ENCODE measurements at regions not wholly inside any gene's neighbourhood (a gene's known extent, or its start where the extent isn't known, plus 50 kb on each side); places are given as distances from the start of the nearest gene placed in this dataset.
"Not testable (repeated sequence)": the region's sequence is repeated elsewhere in the genome, so short reads cannot be mapped to it uniquely, and the experiment has no call there.

- Histone ChIP-seq H3K36me3 (ENCODE audit: insufficient read depth, low read depth, low read length) (no peaks in the 10 kb centered on the region), H3K27ac (ENCODE audit: low read length) (no peak overlapping the region), H3K9me3 (ENCODE audit: insufficient read depth, low read depth, low read length) (no peaks in the 10 kb centered on the region), H3K9ac (ENCODE audit: low read depth, low read length) (no peak overlapping the region), H3K4me1 (ENCODE audit: insufficient read depth, low read length) (peaks cover 6% of the 10 kb centered on the region; the same call in 1 of the 2 replicates), H3K27me3 (ENCODE audit: insufficient read depth, low read length) (no peaks in the 10 kb centered on the region; the same call in 1 of the 2 replicates), H3K4me3 (ENCODE audit: low read length) (no peak overlapping the region)
Measured at GRCh38 chr16:87047221-87048037, 269.8 kb downstream of the C16orf95 start.

DNA sequence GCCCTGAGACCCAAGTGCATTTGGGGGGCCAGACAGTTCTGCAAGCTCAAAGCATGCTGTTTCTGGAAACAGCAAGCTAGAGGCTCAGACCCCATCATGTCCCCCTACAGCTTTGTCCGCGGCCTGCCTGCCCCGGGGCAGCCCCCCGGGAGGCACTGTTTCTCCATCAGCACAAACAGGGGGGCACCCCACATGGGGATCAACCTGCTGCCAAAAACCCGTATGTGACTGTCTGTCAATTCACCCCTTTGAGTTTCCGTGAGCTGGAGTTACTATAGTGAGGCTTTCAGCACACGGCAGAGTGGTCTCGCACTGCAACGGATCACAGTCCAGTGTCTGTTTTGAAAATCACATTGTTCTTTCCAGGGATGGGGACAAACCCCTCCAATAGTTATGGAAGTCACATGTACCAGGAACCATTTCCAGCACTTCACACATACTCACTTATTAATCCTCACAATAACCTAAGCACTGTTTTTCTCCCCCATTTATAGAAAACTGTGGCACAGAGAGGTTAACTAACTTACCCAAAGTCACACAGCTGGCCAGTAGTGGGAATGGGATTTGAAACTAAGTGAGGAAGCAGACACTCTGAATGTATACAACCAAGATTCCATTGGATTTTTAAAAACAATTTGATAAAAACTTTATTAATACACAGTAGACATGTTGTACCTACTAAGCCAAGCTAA lies 269.0 kb downstream of the C16orf95 start:
- no peaks in the 10 kb centered on the region for H3K9me3 ChIP-seq (ENCODE audit: insufficient read depth, low read depth, low read length)
- H3K27me3 ChIP-seq (ENCODE audit: insufficient read depth, low read length), result no peaks in the 10 kb centered on the region; the same call in 1 of the 2 replicates
- H3K27ac ChIP-seq (ENCODE audit: low read length), result no peak overlapping the region
- H3K4me3 ChIP-seq (ENCODE audit: low read length), result no peak overlapping the region
- H3K4me1 ChIP-seq (ENCODE audit: insufficient read depth, low read length), result peaks cover 6% of the 10 kb centered on the region; the same call in 1 of the 2 replicates
- no peaks in the 10 kb centered on the region for H3K36me3 ChIP-seq (ENCODE audit: insufficient read depth, low read depth, low read length)
- no peak overlapping the region for H3K9ac ChIP-seq (ENCODE audit: low read depth, low read length)

GRCh38 chr16:87048730-87049115 lies 268.5 kb downstream of the C16orf95 start:
- no peak overlapping the region for H3K9ac ChIP-seq (ENCODE audit: low read depth, low read length)
- no peak overlapping the region for H3K4me3 ChIP-seq (ENCODE audit: low read length)
- H3K36me3 ChIP-seq (ENCODE audit: insufficient read depth, low read depth, low read length), result no peaks in the 10 kb centered on the region
- no peaks in the 10 kb centered on the region for H3K9me3 ChIP-seq (ENCODE audit: insufficient read depth, low read depth, low read length)
- no peak overlapping the region for H3K27ac ChIP-seq (ENCODE audit: low read length)
- peaks cover 3% of the 10 kb centered on the region; the same call in 1 of the 2 replicates for H3K27me3 ChIP-seq (ENCODE audit: insufficient read depth, low read length)
- peaks cover 6% of the 10 kb centered on the region; the same call in 1 of the 2 replicates for H3K4me1 ChIP-seq (ENCODE audit: insufficient read depth, low read length)

DNA sequence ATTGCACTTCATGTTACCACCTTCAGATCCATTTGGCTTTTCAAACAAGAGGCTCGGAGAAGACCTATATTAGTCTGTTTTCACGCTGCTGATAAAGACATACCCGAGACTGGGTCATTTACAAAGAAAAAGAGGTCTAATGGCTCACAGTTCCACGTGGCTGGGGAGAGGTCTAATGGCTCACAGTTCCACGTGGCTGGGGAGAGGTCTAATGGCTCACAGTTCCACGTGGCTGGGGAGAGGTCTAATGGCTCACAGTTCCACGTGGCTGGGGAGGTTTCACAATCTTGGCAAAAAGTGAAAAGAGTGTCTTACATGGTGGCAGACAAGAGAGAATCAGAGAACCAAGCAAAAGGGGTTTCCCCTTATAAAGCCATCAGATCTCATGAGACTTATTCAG lies 268.0 kb downstream of the C16orf95 start:
- H3K4me1 ChIP-seq (ENCODE audit: insufficient read depth, low read length), result not testable (repeated sequence)

DNA sequence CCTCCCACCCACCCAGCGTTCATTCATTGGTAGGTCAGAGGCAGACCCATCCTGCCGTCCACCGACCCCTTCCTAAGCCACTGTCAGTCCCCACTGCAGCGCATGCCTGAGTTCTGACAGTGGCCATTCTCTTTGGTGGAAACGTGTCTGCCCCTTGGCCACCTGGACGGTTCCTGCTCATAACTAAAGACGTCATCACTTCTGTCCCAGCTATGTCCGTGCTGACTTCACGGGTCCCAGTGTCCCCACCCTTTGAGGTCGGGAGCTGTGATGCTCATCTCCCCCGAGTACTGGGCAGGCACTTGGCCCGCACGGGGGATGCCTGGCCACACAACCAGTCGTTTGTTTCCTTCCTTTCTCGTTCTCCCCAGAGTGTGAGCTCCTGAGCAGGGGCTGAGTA lies 267.1 kb downstream of the C16orf95 start:
- peaks cover 7% of the 10 kb centered on the region; the same call in 1 of the 2 replicates for H3K27me3 ChIP-seq (ENCODE audit: insufficient read depth, low read length)
- H3K9me3 ChIP-seq (ENCODE audit: insufficient read depth, low read depth, low read length), result peaks cover 10% of the 10 kb centered on the region
- H3K27ac ChIP-seq (ENCODE audit: low read length), result no peak overlapping the region
- H3K9ac ChIP-seq (ENCODE audit: low read depth, low read length), result no peak overlapping the region
- H3K4me3 ChIP-seq (ENCODE audit: low read length), result no peak overlapping the region
- peaks cover 6% of the 10 kb centered on the region; the same call in 1 of the 2 replicates for H3K4me1 ChIP-seq (ENCODE audit: insufficient read depth, low read length)
- H3K36me3 ChIP-seq (ENCODE audit: insufficient read depth, low read depth, low read length), result no peaks in the 10 kb centered on the region

More for the DNA sequence above, 268.0 kb downstream of the C16orf95 start:
- H3K9me3 ChIP-seq (ENCODE audit: insufficient read depth, low read depth, low read length); H3K27me3 ChIP-seq (ENCODE audit: insufficient read depth, low read length); H3K27ac ChIP-seq (ENCODE audit: low read length); H3K4me3 ChIP-seq (ENCODE audit: low read length); H3K9ac ChIP-seq (ENCODE audit: low read depth, low read length); H3K36me3 ChIP-seq (ENCODE audit: insufficient read depth, low read depth, low read length): not testable (repeated sequence)

DNA sequence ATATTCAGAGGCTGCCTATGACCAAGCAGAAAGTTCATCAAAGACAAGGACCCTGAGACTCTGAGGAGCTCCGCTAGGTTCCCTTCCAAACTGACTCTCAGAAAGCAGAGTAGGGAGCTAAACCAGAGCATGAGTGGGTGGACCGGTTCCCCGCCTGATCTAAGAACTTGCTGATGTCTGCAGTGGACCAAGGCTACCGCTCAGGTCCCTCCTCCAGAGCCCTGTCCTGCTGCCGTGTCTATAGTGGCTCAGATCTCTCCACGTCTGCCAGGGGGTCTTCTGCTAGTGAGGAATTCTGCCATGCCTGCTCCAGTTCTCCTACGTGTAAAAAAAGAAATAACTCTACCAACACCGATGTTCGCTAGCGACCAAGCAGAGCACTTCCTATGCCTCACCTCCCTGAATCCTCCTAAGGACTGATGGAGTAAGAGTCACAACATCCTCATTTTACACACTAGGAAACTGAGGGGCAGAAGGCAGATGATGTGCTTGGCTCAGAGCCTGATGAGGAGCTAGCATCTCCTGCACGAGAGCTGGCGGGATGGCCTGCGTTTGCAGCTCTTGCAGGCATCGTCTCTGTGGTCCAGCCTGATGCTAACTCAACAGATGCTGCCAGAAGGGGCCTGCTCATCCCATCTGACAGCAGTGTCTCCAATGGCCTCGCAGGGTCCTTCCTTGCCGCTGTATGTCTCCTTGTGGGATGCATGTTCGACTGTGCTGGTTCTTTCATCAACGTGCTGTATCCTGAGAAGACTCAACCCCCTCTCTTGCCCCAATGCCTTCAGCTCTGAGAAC lies 265.5 kb downstream of the C16orf95 start:
- Histone ChIP-seq H3K9ac (ENCODE audit: low read depth, low read length) (no peak overlapping the region), H3K9me3 (ENCODE audit: insufficient read depth, low read depth, low read length) (peaks cover 10% of the 10 kb centered on the region), H3K4me3 (ENCODE audit: low read length) (no peak overlapping the region), H3K27ac (ENCODE audit: low read length) (no peak overlapping the region), H3K4me1 (ENCODE audit: insufficient read depth, low read length) (peaks cover 6% of the 10 kb centered on the region; the same call in 1 of the 2 replicates), H3K36me3 (ENCODE audit: insufficient read depth, low read depth, low read length) (no peaks in the 10 kb centered on the region), H3K27me3 (ENCODE audit: insufficient read depth, low read length) (peaks cover 7% of the 10 kb centered on the region; the same call in 1 of the 2 replicates)

DNA sequence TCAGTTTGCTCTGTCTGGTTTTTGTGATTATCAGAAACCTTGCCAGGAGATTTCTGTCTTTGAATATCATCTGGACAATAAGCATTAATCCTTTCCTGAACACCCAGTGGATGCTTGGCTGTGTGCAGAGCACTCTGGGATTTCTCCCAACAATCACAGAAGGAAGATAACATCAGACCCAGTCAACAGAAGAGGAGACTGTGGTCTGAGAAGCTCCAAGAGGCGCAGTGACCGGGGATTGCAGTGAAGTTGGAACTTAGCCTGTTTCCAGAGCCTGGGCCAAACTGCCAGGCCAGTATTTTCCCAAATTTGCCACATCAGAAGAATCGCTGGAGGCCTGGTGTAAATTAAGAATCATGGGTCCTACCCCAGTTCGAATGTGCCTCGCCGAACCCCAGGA lies 264.7 kb downstream of the C16orf95 start:
- Histone ChIP-seq H3K36me3 (ENCODE audit: insufficient read depth, low read depth, low read length) (no peaks in the 10 kb centered on the region), H3K27me3 (ENCODE audit: insufficient read depth, low read length) (peaks cover 7% of the 10 kb centered on the region; the same call in 1 of the 2 replicates), H3K9me3 (ENCODE audit: insufficient read depth, low read depth, low read length) (peaks cover 10% of the 10 kb centered on the region), H3K4me1 (ENCODE audit: insufficient read depth, low read length) (peaks cover under 1% of the 10 kb centered on the region; the same call in 1 of the 2 replicates), H3K4me3 (ENCODE audit: low read length) (no peak overlapping the region; the same call in 1 of the 2 replicates), H3K27ac (ENCODE audit: low read length) (no peak overlapping the region), H3K9ac (ENCODE audit: low read depth, low read length) (no peak overlapping the region)

- peaks cover 7% of the 10 kb centered on the region; the same call in 1 of the 2 replicates for H3K27me3 ChIP-seq (ENCODE audit: insufficient read depth, low read length)
- peak overlapping the region; percentile 56; the same call in 1 of the 2 replicates for H3K4me3 ChIP-seq (ENCODE audit: low read length)
- no peaks in the 10 kb centered on the region for H3K4me1 ChIP-seq (ENCODE audit: insufficient read depth, low read length)
- peak overlapping the region; percentile 59; the same call in 1 of the 2 replicates for H3K9ac ChIP-seq (ENCODE audit: low read depth, low read length)
- peaks cover 10% of the 10 kb centered on the region for H3K9me3 ChIP-seq (ENCODE audit: insufficient read depth, low read depth, low read length)
- H3K27ac ChIP-seq (ENCODE audit: low read length), result no peak overlapping the region
- H3K36me3 ChIP-seq (ENCODE audit: insufficient read depth, low read depth, low read length), result no peaks in the 10 kb centered on the region
Measured at GRCh38 chr16:87053016-87053982, 263.9 kb downstream of the C16orf95 start.

GRCh38 chr16:87054154-87054553 lies 263.0 kb downstream of the C16orf95 start:
- H3K4me3 ChIP-seq (ENCODE audit: low read length), result no peak overlapping the region
- peaks cover 10% of the 10 kb centered on the region for H3K9me3 ChIP-seq (ENCODE audit: insufficient read depth, low read depth, low read length)
- no peak overlapping the region for H3K9ac ChIP-seq (ENCODE audit: low read depth, low read length)
- no peaks in the 10 kb centered on the region for H3K4me1 ChIP-seq (ENCODE audit: insufficient read depth, low read length)
- no peak overlapping the region for H3K27ac ChIP-seq (ENCODE audit: low read length)
- H3K27me3 ChIP-seq (ENCODE audit: insufficient read depth, low read length), result peaks cover 7% of the 10 kb centered on the region; the same call in 1 of the 2 replicates
- H3K36me3 ChIP-seq (ENCODE audit: insufficient read depth, low read depth, low read length), result no peaks in the 10 kb centered on the region

- Histone ChIP-seq H3K27ac (ENCODE audit: low read length) (no peak overlapping the region), H3K4me1 (ENCODE audit: insufficient read depth, low read length) (no peaks in the 10 kb centered on the region), H3K9ac (ENCODE audit: low read depth, low read length) (no peak overlapping the region), H3K27me3 (ENCODE audit: insufficient read depth, low read length) (peaks cover 7% of the 10 kb centered on the region; the same call in 1 of the 2 replicates), H3K4me3 (ENCODE audit: low read length) (no peak overlapping the region), H3K36me3 (ENCODE audit: insufficient read depth, low read depth, low read length) (no peaks in the 10 kb centered on the region), H3K9me3 (ENCODE audit: insufficient read depth, low read depth, low read length) (peaks cover 10% of the 10 kb centered on the region)
Measured at GRCh38 chr16:87054856-87055255, 262.3 kb downstream of the C16orf95 start.
